ENCODE measurements at regions not wholly inside any gene's neighbourhood (a gene's known extent, or its start where the extent isn't known, plus 50 kb on each side); places are given as distances from the start of the nearest gene placed in this dataset.

GRCh38 chr4:123217664-123218063 lies 178.9 kb upstream of the SPRY1 start:
- Histone ChIP-seq H3K4me1 (replicated peaks in 1 of 2) (no peaks in the 10 kb centered on the region), H3K36me3 (replicated peaks in 1 of 2) (no peaks in the 10 kb centered on the region), H3K9me3 (replicated peaks in 1 of 3) (no peaks in the 10 kb centered on the region), H3K27me3 (no peaks in the 10 kb centered on the region), H3K27ac (no peak overlapping the region), H3K4me3 (no peak overlapping the region)
- WGBS, 4 donors, result 54 to 58% (median 56%) methylated on average over 2 of the region's 2 CpGs
- no peak for DNase-seq
- intact Hi-C loops (cut with DNase I), result no loop called here
- TF ChIP-seq POLR2A (IDR thresholded peaks at IDR 0.05) (no peak), CTCF (IDR thresholded peaks at IDR 0.05) (no peak)

DNA sequence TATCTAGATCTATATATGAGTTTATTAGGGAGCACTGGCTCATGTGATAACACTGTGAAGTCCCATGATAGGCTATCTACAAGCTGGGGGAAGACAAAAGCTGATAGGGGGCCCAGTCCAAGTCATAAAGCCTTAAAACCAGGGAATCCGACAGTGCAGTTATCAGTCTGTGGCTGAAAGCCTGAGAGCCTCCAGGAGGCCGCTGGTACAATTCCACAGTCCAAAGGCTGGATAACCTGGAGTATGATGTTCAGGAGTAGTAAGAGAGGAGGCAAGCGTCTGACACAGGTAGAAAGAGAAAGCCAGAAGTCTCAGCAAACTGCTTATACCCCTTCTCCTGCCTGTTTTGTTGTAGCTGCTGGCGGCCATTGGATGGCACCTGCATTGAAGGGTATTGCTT lies 177.6 kb upstream of the SPRY1 start:
- Histone ChIP-seq H3K4me3 (no peak overlapping the region), H3K9me3 (replicated peaks in 1 of 3) (no peaks in the 10 kb centered on the region), H3K4me1 (replicated peaks in 1 of 2) (no peaks in the 10 kb centered on the region), H3K27ac (no peak overlapping the region), H3K27me3 (no peaks in the 10 kb centered on the region), H3K36me3 (replicated peaks in 1 of 2) (no peaks in the 10 kb centered on the region)
- DNase-seq, result no peak
- no peak for TF ChIP-seq POLR2A (IDR thresholded peaks at IDR 0.05)
- no peak for TF ChIP-seq CTCF (IDR thresholded peaks at IDR 0.05)
- intact Hi-C loops (cut with DNase I), result no loop called here
- 93 to 97% (median 97%) methylated on average over 4 of the region's 4 CpGs for WGBS, 4 donors

DNA sequence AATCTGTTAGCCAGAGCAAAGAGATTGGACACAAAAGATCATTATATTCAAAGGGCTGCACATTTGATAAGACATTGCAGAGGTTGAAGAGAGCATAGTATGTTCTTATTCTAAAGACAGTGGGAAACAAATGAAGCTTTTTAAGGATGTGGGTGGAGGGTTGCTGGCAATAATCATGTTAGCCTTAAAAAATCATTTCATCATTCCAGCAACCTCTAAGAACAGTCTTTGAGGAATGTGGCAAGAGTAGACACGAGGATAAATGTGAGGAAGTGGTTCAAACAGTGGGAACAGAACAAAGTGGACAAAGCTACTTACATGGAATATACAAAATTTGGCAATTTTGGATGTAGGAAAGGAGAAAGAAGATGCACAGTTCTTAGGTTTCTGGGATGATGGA lies 167.3 kb upstream of the SPRY1 start:
- intact Hi-C loops (cut with DNase I), result no loop called here
- TF ChIP-seq CTCF (IDR thresholded peaks at IDR 0.05) (no peak), POLR2A (IDR thresholded peaks at IDR 0.05) (no peak)
- 75 to 89% (median 79%) methylated on average over 1 of the region's 1 CpG for WGBS, 4 donors
- H3K4me3 ChIP-seq, result no peak overlapping the region
- H3K9me3 ChIP-seq (replicated peaks in 1 of 3), result no peaks in the 10 kb centered on the region
- no peak overlapping the region for H3K27ac ChIP-seq
- DNase-seq, result no peak
- H3K36me3 ChIP-seq (replicated peaks in 1 of 2), result no peaks in the 10 kb centered on the region
- peaks cover 0 to 8% of the 10 kb centered on the region in 2 donors for H3K4me1 ChIP-seq (replicated peaks in 1 of 2)
- H3K27me3 ChIP-seq, result no peaks in the 10 kb centered on the region

GRCh38 chr4:123230061-123230460 lies 166.5 kb upstream of the SPRY1 start:
- H3K9me3 ChIP-seq (replicated peaks in 1 of 3), result no peaks in the 10 kb centered on the region
- WGBS, 4 donors, result 85 to 94% (median 87%) methylated on average over 2 of the region's 2 CpGs
- no peak for TF ChIP-seq CTCF (IDR thresholded peaks at IDR 0.05)
- TF ChIP-seq POLR2A (IDR thresholded peaks at IDR 0.05), result no peak
- no peaks in the 10 kb centered on the region for H3K36me3 ChIP-seq (replicated peaks in 1 of 2)
- peaks cover 0 to 8% of the 10 kb centered on the region in 2 donors for H3K4me1 ChIP-seq (replicated peaks in 1 of 2)
- H3K27ac ChIP-seq, result no peak overlapping the region
- H3K27me3 ChIP-seq, result no peaks in the 10 kb centered on the region
- DNase-seq, result no peak
- intact Hi-C loops (cut with DNase I), result no loop called here
- H3K4me3 ChIP-seq, result no peak overlapping the region

All from adrenal gland (tissue), 9 donors.